ENCODE measurements at regions not wholly inside any gene's neighbourhood (a gene's known extent, or its start where the extent isn't known, plus 50 kb on each side); places are given as distances from the start of the nearest gene placed in this dataset.

GRCh38 chr20:11376998-11377397 lies 540.7 kb upstream of the BTBD3 start:
- Histone ChIP-seq H3K4me1 (ENCODE audit: insufficient read depth, low read length) (no peaks in the 10 kb centered on the region), H3K4me3 (ENCODE audit: low read depth in 1 of 2, low read length in 2 of 2) (no peak overlapping the region), H3K27ac (ENCODE audit: low read depth, low read length) (no peak overlapping the region)

GRCh38 chr20:11377761-11378160 lies 539.9 kb upstream of the BTBD3 start:
- H3K9me3 ChIP-seq (ENCODE audit: low read length), result no peaks in the 10 kb centered on the region
- no peaks in the 10 kb centered on the region for H3K27me3 ChIP-seq (ENCODE audit: control insufficient read depth in 1 of 2, insufficient read depth in 2 of 2, low read length in 2 of 2)
- no peaks in the 10 kb centered on the region for H3K4me1 ChIP-seq (ENCODE audit: insufficient read depth, low read length)
- no peaks in the 10 kb centered on the region for H3K36me3 ChIP-seq (ENCODE audit: insufficient read depth, low read length)
- H3K9ac ChIP-seq (ENCODE audit: low read length), result no peak overlapping the region
- H3K4me3 ChIP-seq (ENCODE audit: low read depth in 1 of 2, low read length in 2 of 2), result no peak overlapping the region
- no peak overlapping the region for H3K27ac ChIP-seq (ENCODE audit: low read depth, low read length)

More at GRCh38 chr20:11376998-11377397, 540.7 kb upstream of the BTBD3 start:
- Histone ChIP-seq H3K27me3 (ENCODE audit: control insufficient read depth in 1 of 2, insufficient read depth in 2 of 2, low read length in 2 of 2) (no peaks in the 10 kb centered on the region), H3K9me3 (ENCODE audit: low read length) (no peaks in the 10 kb centered on the region), H3K36me3 (ENCODE audit: insufficient read depth, low read length) (no peaks in the 10 kb centered on the region), H3K9ac (ENCODE audit: low read length) (no peak overlapping the region)

GRCh38 chr20:11378252-11378651 lies 539.4 kb upstream of the BTBD3 start:
- Histone ChIP-seq H3K36me3 (ENCODE audit: insufficient read depth, low read length) (no peaks in the 10 kb centered on the region), H3K9ac (ENCODE audit: low read length) (no peak overlapping the region)

GRCh38 chr20:11379257-11380011 lies 538.3 kb upstream of the BTBD3 start:
- H3K9ac ChIP-seq (ENCODE audit: low read length), result no peak overlapping the region
- no peaks in the 10 kb centered on the region for H3K4me1 ChIP-seq (ENCODE audit: insufficient read depth, low read length)
- H3K27me3 ChIP-seq (ENCODE audit: control insufficient read depth in 1 of 2, insufficient read depth in 2 of 2, low read length in 2 of 2), result no peaks in the 10 kb centered on the region
- H3K27ac ChIP-seq (ENCODE audit: low read depth, low read length), result no peak overlapping the region
- no peaks in the 10 kb centered on the region for H3K36me3 ChIP-seq (ENCODE audit: insufficient read depth, low read length)
- no peak overlapping the region for H3K4me3 ChIP-seq (ENCODE audit: low read depth in 1 of 2, low read length in 2 of 2)
- no peaks in the 10 kb centered on the region for H3K9me3 ChIP-seq (ENCODE audit: low read length)

More at GRCh38 chr20:11378252-11378651, 539.4 kb upstream of the BTBD3 start:
- Histone ChIP-seq H3K27me3 (ENCODE audit: control insufficient read depth in 1 of 2, insufficient read depth in 2 of 2, low read length in 2 of 2) (no peaks in the 10 kb centered on the region), H3K4me1 (ENCODE audit: insufficient read depth, low read length) (no peaks in the 10 kb centered on the region), H3K4me3 (ENCODE audit: low read depth in 1 of 2, low read length in 2 of 2) (no peak overlapping the region), H3K9me3 (ENCODE audit: low read length) (no peaks in the 10 kb centered on the region), H3K27ac (ENCODE audit: low read depth, low read length) (no peak overlapping the region)

GRCh38 chr20:11380283-11380682 lies 537.4 kb upstream of the BTBD3 start:
- Histone ChIP-seq H3K27me3 (ENCODE audit: control insufficient read depth in 1 of 2, insufficient read depth in 2 of 2, low read length in 2 of 2) (no peaks in the 10 kb centered on the region), H3K36me3 (ENCODE audit: insufficient read depth, low read length) (no peaks in the 10 kb centered on the region), H3K9me3 (ENCODE audit: low read length) (no peaks in the 10 kb centered on the region), H3K4me1 (ENCODE audit: insufficient read depth, low read length) (no peaks in the 10 kb centered on the region), H3K9ac (ENCODE audit: low read length) (no peak overlapping the region), H3K4me3 (ENCODE audit: low read depth in 1 of 2, low read length in 2 of 2) (no peak overlapping the region), H3K27ac (ENCODE audit: low read depth, low read length) (no peak overlapping the region)

- Histone ChIP-seq H3K4me3 (ENCODE audit: low read depth in 1 of 2, low read length in 2 of 2) (no peak overlapping the region), H3K27ac (ENCODE audit: low read depth, low read length) (no peak overlapping the region), H3K9ac (ENCODE audit: low read length) (no peak overlapping the region), H3K36me3 (ENCODE audit: insufficient read depth, low read length) (no peaks in the 10 kb centered on the region), H3K9me3 (ENCODE audit: low read length) (no peaks in the 10 kb centered on the region), H3K27me3 (ENCODE audit: control insufficient read depth in 1 of 2, insufficient read depth in 2 of 2, low read length in 2 of 2) (no peaks in the 10 kb centered on the region), H3K4me1 (ENCODE audit: insufficient read depth, low read length) (no peaks in the 10 kb centered on the region)
Observed at GRCh38 chr20:11387189-11387754, 530.4 kb upstream of the BTBD3 start.

GRCh38 chr20:11389186-11389585 lies 528.5 kb upstream of the BTBD3 start:
- H3K27ac ChIP-seq (ENCODE audit: low read depth, low read length), result no peak overlapping the region

GRCh38 chr20:11391591-11391990 lies 526.1 kb upstream of the BTBD3 start:
- Histone ChIP-seq H3K4me1 (ENCODE audit: insufficient read depth, low read length) (no peaks in the 10 kb centered on the region), H3K27me3 (ENCODE audit: control insufficient read depth in 1 of 2, insufficient read depth in 2 of 2, low read length in 2 of 2) (no peaks in the 10 kb centered on the region), H3K36me3 (ENCODE audit: insufficient read depth, low read length) (no peaks in the 10 kb centered on the region), H3K9me3 (ENCODE audit: low read length) (no peaks in the 10 kb centered on the region), H3K27ac (ENCODE audit: low read depth, low read length) (no peak overlapping the region), H3K9ac (ENCODE audit: low read length) (no peak overlapping the region), H3K4me3 (ENCODE audit: low read depth in 1 of 2, low read length in 2 of 2) (no peak overlapping the region)

More at GRCh38 chr20:11389186-11389585, 528.5 kb upstream of the BTBD3 start:
- H3K4me1 ChIP-seq (ENCODE audit: insufficient read depth, low read length), result no peaks in the 10 kb centered on the region
- H3K9me3 ChIP-seq (ENCODE audit: low read length), result no peaks in the 10 kb centered on the region
- no peaks in the 10 kb centered on the region for H3K36me3 ChIP-seq (ENCODE audit: insufficient read depth, low read length)
- no peak overlapping the region for H3K4me3 ChIP-seq (ENCODE audit: low read depth in 1 of 2, low read length in 2 of 2)
- no peaks in the 10 kb centered on the region for H3K27me3 ChIP-seq (ENCODE audit: control insufficient read depth in 1 of 2, insufficient read depth in 2 of 2, low read length in 2 of 2)
- H3K9ac ChIP-seq (ENCODE audit: low read length), result no peak overlapping the region

- Histone ChIP-seq H3K36me3 (ENCODE audit: insufficient read depth, low read length) (no peaks in the 10 kb centered on the region), H3K9me3 (ENCODE audit: low read length) (no peaks in the 10 kb centered on the region), H3K4me1 (ENCODE audit: insufficient read depth, low read length) (no peaks in the 10 kb centered on the region), H3K27ac (ENCODE audit: low read depth, low read length) (no peak overlapping the region), H3K27me3 (ENCODE audit: control insufficient read depth in 1 of 2, insufficient read depth in 2 of 2, low read length in 2 of 2) (no peaks in the 10 kb centered on the region), H3K4me3 (ENCODE audit: low read depth in 1 of 2, low read length in 2 of 2) (no peak overlapping the region), H3K9ac (ENCODE audit: low read length) (no peak overlapping the region)
Observed at GRCh38 chr20:11394145-11394833, 523.4 kb upstream of the BTBD3 start.

GRCh38 chr20:11395581-11395980 lies 522.1 kb upstream of the BTBD3 start:
- H3K9me3 ChIP-seq (ENCODE audit: low read length), result no peaks in the 10 kb centered on the region
- H3K9ac ChIP-seq (ENCODE audit: low read length), result no peak overlapping the region
- H3K27me3 ChIP-seq (ENCODE audit: control insufficient read depth in 1 of 2, insufficient read depth in 2 of 2, low read length in 2 of 2), result no peaks in the 10 kb centered on the region
- no peaks in the 10 kb centered on the region for H3K4me1 ChIP-seq (ENCODE audit: insufficient read depth, low read length)
- no peaks in the 10 kb centered on the region for H3K36me3 ChIP-seq (ENCODE audit: insufficient read depth, low read length)
- no peak overlapping the region for H3K27ac ChIP-seq (ENCODE audit: low read depth, low read length)
- H3K4me3 ChIP-seq (ENCODE audit: low read depth in 1 of 2, low read length in 2 of 2), result no peak overlapping the region

- Histone ChIP-seq H3K4me3 (ENCODE audit: low read depth in 1 of 2, low read length in 2 of 2) (no peak overlapping the region), H3K9me3 (ENCODE audit: low read length) (no peaks in the 10 kb centered on the region), H3K36me3 (ENCODE audit: insufficient read depth, low read length) (no peaks in the 10 kb centered on the region), H3K4me1 (ENCODE audit: insufficient read depth, low read length) (peaks cover 17% of the 10 kb centered on the region), H3K27ac (ENCODE audit: low read depth, low read length) (no peak overlapping the region), H3K9ac (ENCODE audit: low read length) (no peak overlapping the region), H3K27me3 (ENCODE audit: control insufficient read depth in 1 of 2, insufficient read depth in 2 of 2, low read length in 2 of 2) (no peaks in the 10 kb centered on the region)
Observed at GRCh38 chr20:11401988-11402387, 515.7 kb upstream of the BTBD3 start.
